Right forelimb (tissue), 1 donor: ENCODE measurements at regions not wholly inside any gene's neighbourhood (a gene's known extent, or its start where the extent isn't known, plus 50 kb on each side); places are given as distances from the start of the nearest gene placed in this dataset.

ENCODE experiments used
- DNase-seq: peaks from one replicate; pipeline ENCODE4 v3.0.0-alpha.2; 2018

- no peak for DNase-seq
Measured at GRCh38 chr12:4012977-4013968, 140.1 kb upstream of the PARP11 start.

GRCh38 chr12:4012073-4012472 is 138.9 kb upstream of the PARP11 start:
- no peak for DNase-seq

- no peak for DNase-seq
Measured at GRCh38 chr12:4011597-4011996, 138.4 kb upstream of the PARP11 start.

- DNase-seq, result no peak
Measured at GRCh38 chr12:4009979-4010704, 136.9 kb upstream of the PARP11 start.

- no peak for DNase-seq
Measured at GRCh38 chr12:4006743-4007142, 133.5 kb upstream of the PARP11 start.

GRCh38 chr12:4005851-4006430 is 132.7 kb upstream of the PARP11 start:
- DNase-seq, result no peak

GRCh38 chr12:4003576-4003975 is 130.4 kb upstream of the PARP11 start:
- no peak for DNase-seq

GRCh38 chr12:4002601-4003000 is 129.4 kb upstream of the PARP11 start:
- DNase-seq, result no peak

- no peak for DNase-seq
Measured at GRCh38 chr12:4001841-4002240, 128.6 kb upstream of the PARP11 start.

GRCh38 chr12:4001031-4001430 is 127.8 kb upstream of the PARP11 start:
- no peak for DNase-seq

- DNase-seq, result no peak
Measured at GRCh38 chr12:3999904-4000303, 126.7 kb upstream of the PARP11 start.

- no peak for DNase-seq
Measured at GRCh38 chr12:3998968-3999792, 126.0 kb upstream of the PARP11 start.

GRCh38 chr12:3998397-3998796 is 125.2 kb upstream of the PARP11 start:
- DNase-seq, result no peak

- DNase-seq, result no peak
Measured at GRCh38 chr12:3996322-3996721, 123.1 kb upstream of the PARP11 start.

GRCh38 chr12:3995306-3995705 is 122.1 kb upstream of the PARP11 start:
- no peak for DNase-seq

GRCh38 chr12:3994500-3994899 is 121.3 kb upstream of the PARP11 start:
- no peak for DNase-seq

- DNase-seq, result no peak
Measured at GRCh38 chr12:3992945-3993344, 119.7 kb upstream of the PARP11 start.

- DNase-seq, result no peak
Measured at GRCh38 chr12:3991798-3992580, 118.8 kb upstream of the PARP11 start.

- no peak for DNase-seq
Measured at GRCh38 chr12:3990501-3991280, 117.5 kb upstream of the PARP11 start.

GRCh38 chr12:3989218-3989550 is 116.0 kb upstream of the PARP11 start:
- no peak for DNase-seq
